ENCODE measurements at regions not wholly inside any gene's neighbourhood (a gene's known extent, or its start where the extent isn't known, plus 50 kb on each side); places are given as distances from the start of the nearest gene placed in this dataset.
"Not testable (repeated sequence)": the region's sequence is repeated elsewhere in the genome, so short reads cannot be mapped to it uniquely, and the experiment has no call there.

DNA sequence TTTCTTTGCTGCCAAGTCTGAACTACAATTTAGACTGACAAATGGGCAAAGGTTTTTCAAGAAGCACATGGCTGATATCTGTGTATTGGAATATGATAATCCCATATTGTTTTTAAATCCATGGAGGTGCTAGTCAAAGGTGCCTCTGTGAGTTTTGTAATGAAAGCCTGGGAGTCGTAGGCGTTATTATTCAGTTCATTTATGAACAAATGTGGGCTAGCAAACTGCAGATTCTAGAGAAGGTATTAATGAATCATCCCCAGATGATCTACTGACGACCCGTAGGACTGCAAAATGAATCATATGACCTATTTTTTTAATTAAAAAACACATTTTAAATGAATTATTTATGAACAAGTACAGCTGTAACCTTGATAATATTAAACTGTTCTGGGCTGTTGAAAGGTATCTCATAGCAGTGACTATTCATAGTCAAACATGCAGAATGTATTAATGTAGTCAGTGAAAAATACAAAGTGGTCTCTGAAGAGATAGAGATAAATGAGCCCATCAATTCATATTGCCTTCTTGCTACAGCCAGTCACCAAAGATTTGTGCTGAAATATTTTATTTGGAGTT lies 1317.8 kb upstream of the MAP3K7 start:
- TF ChIP-seq EZH2 (IDR thresholded peaks at IDR 0.05; ENCODE audit: low read length, unreplicated experiment) (no peak), EZH2phosphoT487 (IDR thresholded peaks at IDR 0.05; ENCODE audit: borderline replicate concordance, low read length) (no peak)
- TF ChIP-seq, protein P1, sequence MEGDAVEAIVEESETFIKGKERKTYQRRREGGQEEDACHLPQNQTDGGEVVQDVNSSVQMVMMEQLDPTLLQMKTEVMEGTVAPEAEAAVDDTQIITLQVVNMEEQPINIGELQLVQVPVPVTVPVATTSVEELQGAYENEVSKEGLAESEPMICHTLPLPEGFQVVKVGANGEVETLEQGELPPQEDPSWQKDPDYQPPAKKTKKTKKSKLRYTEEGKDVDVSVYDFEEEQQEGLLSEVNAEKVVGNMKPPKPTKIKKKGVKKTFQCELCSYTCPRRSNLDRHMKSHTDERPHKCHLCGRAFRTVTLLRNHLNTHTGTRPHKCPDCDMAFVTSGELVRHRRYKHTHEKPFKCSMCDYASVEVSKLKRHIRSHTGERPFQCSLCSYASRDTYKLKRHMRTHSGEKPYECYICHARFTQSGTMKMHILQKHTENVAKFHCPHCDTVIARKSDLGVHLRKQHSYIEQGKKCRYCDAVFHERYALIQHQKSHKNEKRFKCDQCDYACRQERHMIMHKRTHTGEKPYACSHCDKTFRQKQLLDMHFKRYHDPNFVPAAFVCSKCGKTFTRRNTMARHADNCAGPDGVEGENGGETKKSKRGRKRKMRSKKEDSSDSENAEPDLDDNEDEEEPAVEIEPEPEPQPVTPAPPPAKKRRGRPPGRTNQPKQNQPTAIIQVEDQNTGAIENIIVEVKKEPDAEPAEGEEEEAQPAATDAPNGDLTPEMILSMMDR (conservative IDR thresholded peaks at IDR 0.05; ENCODE audit: low read depth, low read length): no peak
- intact Hi-C loops (cut with micrococcal nuclease): no loop called here
- no peak for DNase-seq
- no peak overlapping the region for H3K9ac ChIP-seq (ENCODE audit: low read length)
- BruUV-seq (replicated peaks): no TSS peak
- H3K4me2 ChIP-seq (ENCODE audit: low read length): no peak overlapping the region
- H3K9me2 ChIP-seq (replicated peaks; ENCODE audit: low read length): no peaks in the 10 kb centered on the region
- H3K36me3 ChIP-seq (ENCODE audit: low read depth, low read length): no peaks in the 10 kb centered on the region
- no peaks in the 10 kb centered on the region for H3F3A ChIP-seq (ENCODE audit: low read length, unreplicated experiment)
- H3K79me2 ChIP-seq (ENCODE audit: low read length): no peaks in the 10 kb centered on the region
- H3K4me1 ChIP-seq (ENCODE audit: insufficient read depth, low read length): no peaks in the 10 kb centered on the region
- no peaks in the 10 kb centered on the region for H4K20me1 ChIP-seq (ENCODE audit: low read length)
- H3K27me3 ChIP-seq (ENCODE audit: low read length): no peaks in the 10 kb centered on the region
- ChIA-PET POLR2A (ENCODE audit: unreplicated experiment) (no interaction called here), CTCF (no interaction called here)
- ATAC-seq: no peak
- no peak overlapping the region for H3K4me3 ChIP-seq (ENCODE audit: low read length)
- no peak overlapping the region for H3K27ac ChIP-seq (ENCODE audit: low read length)
- no peaks in the 10 kb centered on the region for H3K9me3 ChIP-seq (ENCODE audit: low read length)
- H2AFZ ChIP-seq (ENCODE audit: low read length): no peak overlapping the region

DNA sequence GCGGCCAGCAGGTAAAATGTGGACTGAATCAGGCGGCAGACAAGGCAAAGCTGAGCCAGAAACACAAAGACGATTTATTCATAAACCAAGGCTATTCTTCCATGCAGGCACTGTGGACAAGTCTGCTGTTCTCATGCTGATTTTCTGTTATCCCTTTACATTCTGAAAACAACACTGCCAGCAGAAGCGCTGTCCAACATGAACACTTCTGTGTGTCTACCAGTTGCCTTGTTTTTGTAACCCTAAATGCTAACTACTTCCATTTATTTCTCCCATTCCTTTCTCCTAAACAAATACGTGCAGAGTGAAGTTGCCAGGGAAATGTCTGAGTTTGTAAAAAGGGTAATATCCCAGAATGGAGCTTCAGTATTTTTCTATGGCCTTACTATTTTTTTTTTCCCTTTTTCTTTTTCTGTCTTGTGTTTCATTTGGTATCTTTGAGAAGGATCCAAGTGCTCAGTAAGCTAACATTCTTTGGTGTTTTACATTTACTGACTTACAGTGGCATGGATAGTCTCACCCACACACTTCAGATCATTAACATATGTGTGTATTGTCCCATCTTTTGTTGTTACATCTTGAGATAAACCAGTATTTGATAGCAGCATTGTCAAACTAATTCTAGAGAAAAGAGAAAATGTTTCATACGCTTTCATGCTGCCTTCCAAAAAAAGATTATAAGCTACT lies 1308.9 kb upstream of the MAP3K7 start:
- Histone ChIP-seq H3K9ac (ENCODE audit: low read length) (no peak overlapping the region), H3K27ac (ENCODE audit: low read length) (no peak overlapping the region), H3K9me2 (replicated peaks; ENCODE audit: low read length) (no peaks in the 10 kb centered on the region), H3K36me3 (ENCODE audit: low read depth, low read length) (no peaks in the 10 kb centered on the region), H3K79me2 (ENCODE audit: low read length) (no peaks in the 10 kb centered on the region), H2AFZ (ENCODE audit: low read length) (no peak overlapping the region), H3K9me3 (ENCODE audit: low read length) (no peaks in the 10 kb centered on the region), H3K4me2 (ENCODE audit: low read length) (no peak overlapping the region), H3K4me1 (ENCODE audit: insufficient read depth, low read length) (no peaks in the 10 kb centered on the region), H3K4me3 (ENCODE audit: low read length) (no peak overlapping the region), H3K27me3 (ENCODE audit: low read length) (no peaks in the 10 kb centered on the region), H3F3A (ENCODE audit: low read length, unreplicated experiment) (no peaks in the 10 kb centered on the region), H4K20me1 (ENCODE audit: low read length) (no peaks in the 10 kb centered on the region)
- no peak for ATAC-seq
- TF ChIP-seq, protein P1 (conservative IDR thresholded peaks at IDR 0.05; ENCODE audit: low read depth, low read length): no peak
- TF ChIP-seq EZH2 (IDR thresholded peaks at IDR 0.05; ENCODE audit: low read length, unreplicated experiment): no peak
- no peak for TF ChIP-seq EZH2phosphoT487 (IDR thresholded peaks at IDR 0.05; ENCODE audit: borderline replicate concordance, low read length)
- BruUV-seq (replicated peaks): no TSS peak
- ChIA-PET CTCF (no interaction called here), POLR2A (ENCODE audit: unreplicated experiment) (no interaction called here)
- intact Hi-C loops (cut with micrococcal nuclease): no loop called here
- no peak for DNase-seq

DNA sequence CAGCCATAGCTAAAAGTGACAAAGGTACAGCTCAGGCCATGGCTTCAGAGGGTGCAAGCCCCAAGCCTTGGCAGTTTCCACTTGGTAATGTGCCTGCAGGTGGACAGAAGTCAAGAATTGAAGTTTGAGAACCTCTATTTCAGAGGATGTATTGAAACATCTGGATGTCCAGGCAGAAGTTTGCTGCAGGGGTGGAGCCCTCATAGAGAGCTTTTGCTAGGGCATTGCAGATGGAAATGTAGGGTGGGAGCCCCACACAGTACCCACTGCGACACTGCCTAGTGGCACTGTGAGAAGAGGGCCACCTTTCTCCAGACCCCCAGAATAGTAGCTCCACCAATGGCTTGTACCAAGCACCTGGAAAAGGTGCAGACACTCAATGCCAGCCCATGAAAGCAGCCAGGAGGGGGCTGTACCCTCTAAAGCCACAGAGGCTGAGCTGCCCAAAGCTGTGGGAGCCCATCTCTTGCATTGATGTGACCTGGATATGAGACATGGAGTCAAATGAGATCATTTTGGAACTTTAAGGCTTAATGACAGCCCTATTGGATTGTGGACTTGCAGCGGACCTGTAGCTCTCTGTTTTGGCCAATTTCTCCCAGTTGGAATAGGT lies 1299.4 kb upstream of the MAP3K7 start:
- no peak overlapping the region for H2AFZ ChIP-seq (ENCODE audit: low read length)
- ChIA-PET CTCF (no interaction called here), POLR2A (ENCODE audit: unreplicated experiment) (no interaction called here)
- DNase-seq (no peak), ATAC-seq (no peak)
- H3K36me3 ChIP-seq (ENCODE audit: low read depth, low read length): no peaks in the 10 kb centered on the region
- no peaks in the 10 kb centered on the region for H3K27me3 ChIP-seq (ENCODE audit: low read length)
- H4K20me1 ChIP-seq (ENCODE audit: low read length): no peaks in the 10 kb centered on the region
- H3K9me3 ChIP-seq (ENCODE audit: low read length): no peaks in the 10 kb centered on the region
- no peak overlapping the region for H3K27ac ChIP-seq (ENCODE audit: low read length)
- intact Hi-C loops (cut with micrococcal nuclease): no loop called here
- no peaks in the 10 kb centered on the region for H3K4me1 ChIP-seq (ENCODE audit: insufficient read depth, low read length)
- H3K9me2 ChIP-seq (replicated peaks; ENCODE audit: low read length): no peaks in the 10 kb centered on the region
- H3K4me2 ChIP-seq (ENCODE audit: low read length): no peak overlapping the region
- H3K9ac ChIP-seq (ENCODE audit: low read length): no peak overlapping the region
- H3K4me3 ChIP-seq (ENCODE audit: low read length): no peak overlapping the region
- TF ChIP-seq, protein P1 (conservative IDR thresholded peaks at IDR 0.05; ENCODE audit: low read depth, low read length): no peak
- TF ChIP-seq EZH2phosphoT487 (IDR thresholded peaks at IDR 0.05; ENCODE audit: borderline replicate concordance, low read length) (no peak), EZH2 (IDR thresholded peaks at IDR 0.05; ENCODE audit: low read length, unreplicated experiment) (no peak)
- BruUV-seq (replicated peaks): no TSS peak
- no peaks in the 10 kb centered on the region for H3F3A ChIP-seq (ENCODE audit: low read length, unreplicated experiment)
- no peaks in the 10 kb centered on the region for H3K79me2 ChIP-seq (ENCODE audit: low read length)

DNA sequence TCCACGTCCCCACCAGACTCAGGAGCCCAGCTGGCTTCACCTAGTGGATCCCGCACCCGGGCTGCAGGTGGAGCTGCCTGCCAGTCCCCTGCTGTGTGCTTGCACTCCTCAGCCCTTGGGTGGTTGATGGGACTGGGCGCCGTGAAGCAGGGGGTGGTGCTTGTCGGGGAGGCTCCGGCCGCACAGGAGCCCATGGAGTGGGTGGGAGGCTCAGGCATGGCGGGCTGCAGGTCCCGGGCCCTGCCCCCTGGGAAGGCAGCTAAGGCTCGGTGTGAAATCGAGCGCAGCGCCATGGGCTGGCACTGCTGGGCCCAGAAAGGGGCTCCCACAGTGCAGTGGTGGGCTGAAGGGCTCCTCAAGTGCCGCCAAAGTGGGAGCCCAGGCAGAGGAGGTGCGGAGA lies 1294.9 kb upstream of the MAP3K7 start:
- ATAC-seq; H3K4me3 ChIP-seq (ENCODE audit: low read length); CTCF ChIA-PET; H3K4me1 ChIP-seq (ENCODE audit: insufficient read depth, low read length); BruUV-seq (replicated peaks); H3F3A ChIP-seq (ENCODE audit: low read length, unreplicated experiment); H3K27me3 ChIP-seq (ENCODE audit: low read length); DNase-seq; intact Hi-C loops (cut with micrococcal nuclease); H3K36me3 ChIP-seq (ENCODE audit: low read depth, low read length); H4K20me1 ChIP-seq (ENCODE audit: low read length); H3K4me2 ChIP-seq (ENCODE audit: low read length); H3K9me3 ChIP-seq (ENCODE audit: low read length); H3K79me2 ChIP-seq (ENCODE audit: low read length); H3K27ac ChIP-seq (ENCODE audit: low read length); POLR2A ChIA-PET (ENCODE audit: unreplicated experiment); H2AFZ ChIP-seq (ENCODE audit: low read length); H3K9ac ChIP-seq (ENCODE audit: low read length); H3K9me2 ChIP-seq (replicated peaks; ENCODE audit: low read length): not testable (repeated sequence)

Measured in PC-3 (cell line).